PC-3 (cell line): ENCODE measurements at regions not wholly inside any gene's neighbourhood (a gene's known extent, or its start where the extent isn't known, plus 50 kb on each side); places are given as distances from the start of the nearest gene placed in this dataset.

Experiments used
- CTCF ChIP-seq: fragments of 300-600 bp; sonication (generic); conservative IDR thresholded peaks from 2 replicates; pipeline ENCODE4 v1.5.1; 2017; ENCODE audit warnings: antibody characterized with exemption, low read depth, mild to moderate bottlenecking, low read length
- EZH2 ChIP-seq: fragments of 300-600 bp; sonication (generic); IDR thresholded peaks from one replicate; pipeline ENCODE4 v1.6.1; 2017; ENCODE audit warnings: antibody characterized with exemption, mild to moderate bottlenecking, low read length; ENCODE audit not compliant: unreplicated experiment

GRCh38 chr14:94897561-94897960, 127.6 kb upstream of the GSC start:
- TF ChIP-seq EZH2 (no peak), CTCF (no peak)
